NOMO-1 treated with DMSO at 0.1 percent for 48 hours (cell line): ENCODE measurements at regions not wholly inside any gene's neighbourhood (a gene's known extent, or its start where the extent isn't known, plus 50 kb on each side); places are given as distances from the start of the nearest gene placed in this dataset.
"Not testable (repeated sequence)": the region's sequence is repeated elsewhere in the genome, so short reads cannot be mapped to it uniquely, and the experiment has no call there.

ENCODE experiments used
- DNase-seq: peaks from one replicate; lab custom pipeline; 2025; ENCODE audit not compliant: unreplicated experiment; lab: John Stamatoyannopoulos, UW

GRCh38 chr2:4244422-4244821 lies 541.0 kb downstream of the DCDC2C start:
- not testable (repeated sequence) for DNase-seq

- DNase-seq = no peak
These were observed 543.2 kb downstream of the DCDC2C start for GRCh38 chr2:4246364-4247131.

- no peak for DNase-seq
These were observed 544.4 kb downstream of the DCDC2C start for GRCh38 chr2:4247791-4248190.

- DNase-seq = no peak
These were observed 552.1 kb downstream of the DCDC2C start for GRCh38 chr2:4255491-4255890.

- DNase-seq = no peak
These were observed 553.0 kb downstream of the DCDC2C start for GRCh38 chr2:4256351-4256750.

- no peak for DNase-seq
These were observed 555.2 kb downstream of the DCDC2C start for GRCh38 chr2:4258563-4258962.

- no peak for DNase-seq
These were observed 562.6 kb downstream of the DCDC2C start for GRCh38 chr2:4265936-4266335.

GRCh38 chr2:4269885-4270284 lies 566.5 kb downstream of the DCDC2C start:
- no peak for DNase-seq

GRCh38 chr2:4272261-4272858 lies 569.0 kb downstream of the DCDC2C start:
- DNase-seq = no peak

- DNase-seq = no peak
These were observed 575.0 kb downstream of the DCDC2C start for GRCh38 chr2:4278392-4278791.

- no peak for DNase-seq
These were observed 576.1 kb downstream of the DCDC2C start for GRCh38 chr2:4279431-4279830.

GRCh38 chr2:4291430-4291829 lies 588.1 kb downstream of the DCDC2C start:
- DNase-seq = no peak

- DNase-seq = no peak
These were observed 592.3 kb downstream of the DCDC2C start for GRCh38 chr2:4295680-4296079.

- no peak for DNase-seq
These were observed 597.2 kb downstream of the DCDC2C start for GRCh38 chr2:4300616-4301015.

- DNase-seq = no peak
These were observed 621.2 kb downstream of the DCDC2C start for GRCh38 chr2:4324531-4324930.

GRCh38 chr2:4336864-4337263 lies 633.5 kb downstream of the DCDC2C start:
- DNase-seq = no peak

GRCh38 chr2:4338345-4338744 lies 635.0 kb downstream of the DCDC2C start:
- no peak for DNase-seq

- no peak for DNase-seq
These were observed 637.2 kb downstream of the DCDC2C start for GRCh38 chr2:4340536-4340935.

- DNase-seq = no peak
These were observed 643.3 kb downstream of the DCDC2C start for GRCh38 chr2:4346628-4347027.

GRCh38 chr2:4353668-4354067 lies 650.3 kb downstream of the DCDC2C start:
- no peak for DNase-seq

GRCh38 chr2:4354164-4354563 lies 650.8 kb downstream of the DCDC2C start:
- DNase-seq = no peak

GRCh38 chr2:4354678-4355077 lies 651.3 kb downstream of the DCDC2C start:
- DNase-seq = peak; percentile 14

GRCh38 chr2:4356109-4356508 lies 652.7 kb downstream of the DCDC2C start:
- no peak for DNase-seq
